Erythroblast (primary cell): ENCODE measurements at regions not wholly inside any gene's neighbourhood (a gene's known extent, or its start where the extent isn't known, plus 50 kb on each side); places are given as distances from the start of the nearest gene placed in this dataset.

Experiments
- GATA1 ChIP-seq: IDR thresholded peaks from 2 replicates; pipeline ENCODE4 v1.6.1; 2011; ENCODE audit warnings: low read depth, mild to moderate bottlenecking, control low read depth, low read length, moderate library complexity
- POLR2A ChIP-seq: IDR thresholded peaks from 2 replicates; pipeline ENCODE4 v1.6.1; 2011; ENCODE audit warnings: mild to moderate bottlenecking, low read length

- TF ChIP-seq POLR2A (no peak), GATA1 (no peak)
Observed at GRCh38 chr2:41413813-41414485, 633.9 kb upstream of the PKDCC start.
